GM18519 (cell line): ENCODE measurements at regions not wholly inside any gene's neighbourhood (a gene's known extent, or its start where the extent isn't known, plus 50 kb on each side); places are given as distances from the start of the nearest gene placed in this dataset.
A peak's percentile ranks its signal among the peaks of the same experiment; 100 is the strongest.
"Not testable (repeated sequence)": the region's sequence is repeated elsewhere in the genome, so short reads cannot be mapped to it uniquely, and the experiment has no call there.

ENCODE experiments used
- ATAC-seq: cut with Tn5 transposase; IDR thresholded peaks from one replicate; pipeline ENCODE4 v1.9.1; 2021; ENCODE audit warnings: mild to moderate bottlenecking, moderate library complexity; ENCODE audit not compliant: unreplicated experiment, low FRiP score

DNA sequence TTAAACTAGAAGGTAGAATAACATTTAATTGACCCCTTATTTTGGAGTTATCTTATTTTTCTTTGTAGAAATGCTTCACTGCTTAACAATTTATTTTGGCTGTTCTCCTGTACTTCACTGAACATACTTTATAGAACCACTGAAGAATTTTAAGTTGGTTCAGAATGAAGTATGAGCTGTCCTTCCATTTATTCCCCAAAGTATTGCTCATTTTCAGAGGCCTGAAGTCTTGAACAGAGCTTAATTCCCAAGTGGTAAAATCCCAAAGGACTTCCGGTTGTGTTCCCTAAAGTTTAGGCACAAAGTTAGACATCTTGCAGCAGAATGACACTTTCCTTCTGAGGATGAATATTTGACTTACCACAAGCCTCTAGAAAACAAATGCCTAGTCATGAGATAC is 233.3 kb downstream of the TINAG start:
- ATAC-seq = no peak

DNA sequence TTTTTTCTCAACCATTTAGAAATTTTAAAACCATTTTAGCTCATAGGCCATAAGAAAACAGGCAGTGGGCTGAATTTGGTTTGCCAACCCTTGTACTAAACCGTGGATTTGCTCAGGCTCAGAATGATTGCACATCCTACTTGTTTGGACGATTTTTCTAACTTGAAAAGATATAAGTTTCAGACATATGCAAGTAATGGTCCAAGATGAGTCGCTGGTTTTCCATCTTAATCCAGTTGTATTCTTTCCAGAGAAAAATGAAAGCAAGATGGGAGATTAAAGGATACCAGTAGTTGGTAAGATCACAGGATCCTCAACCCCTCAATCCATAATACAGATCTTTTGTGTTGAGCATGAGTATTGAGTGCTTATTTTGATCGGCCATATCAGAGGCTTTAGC is 250.9 kb downstream of the TINAG start:
- ATAC-seq = no peak

- not testable (repeated sequence) for ATAC-seq
Observed at GRCh38 chr6:54564188-54564587, 255.9 kb downstream of the TINAG start.

- no peak for ATAC-seq
Observed at GRCh38 chr6:54574671-54575070, 266.4 kb downstream of the TINAG start.

DNA sequence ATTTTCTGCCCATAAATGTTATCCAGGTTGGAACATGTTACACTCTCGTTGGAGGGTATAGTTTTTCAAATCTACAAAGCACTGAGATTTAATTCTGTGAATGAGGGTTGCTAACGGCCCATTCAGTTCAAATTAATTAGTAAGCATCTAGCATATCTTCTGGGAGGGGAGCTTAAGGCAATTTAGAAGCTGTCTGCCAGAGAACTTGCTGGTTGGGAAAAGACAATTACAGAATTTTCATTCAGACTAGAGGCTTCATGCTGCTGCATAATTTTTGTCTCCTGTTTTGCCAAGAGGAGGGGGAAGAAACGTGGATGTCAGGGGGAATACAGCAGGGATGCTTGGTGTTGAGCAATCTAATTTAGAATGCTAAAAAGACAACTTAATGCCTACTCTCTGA is 268.3 kb upstream of the FAM83B start:
- ATAC-seq = no peak

GRCh38 chr6:54579011-54579410 is 267.6 kb upstream of the FAM83B start:
- ATAC-seq = no peak

- no peak for ATAC-seq
Observed at GRCh38 chr6:54586251-54586650, 260.3 kb upstream of the FAM83B start.

DNA sequence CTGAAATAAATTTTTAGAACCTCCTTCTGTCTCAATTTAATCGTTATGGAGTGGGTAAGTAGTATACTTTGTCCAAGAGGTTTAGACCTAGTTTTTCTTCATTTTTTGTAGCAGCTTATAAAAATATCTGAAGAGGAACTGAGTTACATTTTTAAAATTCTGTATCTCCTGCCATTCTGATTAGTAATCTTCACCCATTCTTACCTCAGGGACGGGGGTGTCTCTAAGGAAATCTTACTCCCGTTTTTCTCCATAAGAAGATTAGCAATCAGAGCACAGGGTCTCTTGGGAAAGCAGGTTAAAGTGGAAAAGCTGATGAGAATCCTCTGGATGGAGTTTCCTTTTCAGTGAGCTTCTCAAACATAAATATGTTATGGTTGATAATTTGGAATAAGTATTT is 259.3 kb upstream of the FAM83B start:
- no peak for ATAC-seq

DNA sequence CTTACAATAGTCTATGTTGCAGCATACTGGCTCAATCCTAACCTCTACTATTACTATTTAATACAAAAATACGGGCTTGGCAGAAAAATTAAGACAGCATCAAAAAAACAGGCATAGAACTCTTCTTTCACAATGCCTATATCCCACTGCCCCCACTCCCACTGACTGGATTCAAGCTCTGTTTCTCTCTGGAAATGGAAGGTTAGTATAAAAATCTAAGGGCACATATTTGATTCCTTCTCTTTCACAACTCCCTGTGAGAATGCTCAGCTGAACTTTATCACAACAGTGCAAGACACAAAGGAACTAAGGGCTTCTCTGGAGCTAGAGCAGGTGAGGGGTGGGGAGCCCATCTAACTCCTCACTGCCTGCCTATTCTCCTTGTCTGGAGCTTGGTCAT is 258.4 kb upstream of the FAM83B start:
- ATAC-seq = no peak

GRCh38 chr6:54595844-54596243 is 250.7 kb upstream of the FAM83B start:
- no peak for ATAC-seq

GRCh38 chr6:54598787-54599313 is 247.7 kb upstream of the FAM83B start:
- ATAC-seq = no peak

GRCh38 chr6:54601600-54602300 is 244.8 kb upstream of the FAM83B start:
- ATAC-seq = no peak

GRCh38 chr6:54602591-54602990 is 244.0 kb upstream of the FAM83B start:
- ATAC-seq = no peak

- ATAC-seq = no peak
Observed at GRCh38 chr6:54609981-54610380, 236.6 kb upstream of the FAM83B start.

GRCh38 chr6:54613596-54613995 is 233.0 kb upstream of the FAM83B start:
- ATAC-seq = no peak

DNA sequence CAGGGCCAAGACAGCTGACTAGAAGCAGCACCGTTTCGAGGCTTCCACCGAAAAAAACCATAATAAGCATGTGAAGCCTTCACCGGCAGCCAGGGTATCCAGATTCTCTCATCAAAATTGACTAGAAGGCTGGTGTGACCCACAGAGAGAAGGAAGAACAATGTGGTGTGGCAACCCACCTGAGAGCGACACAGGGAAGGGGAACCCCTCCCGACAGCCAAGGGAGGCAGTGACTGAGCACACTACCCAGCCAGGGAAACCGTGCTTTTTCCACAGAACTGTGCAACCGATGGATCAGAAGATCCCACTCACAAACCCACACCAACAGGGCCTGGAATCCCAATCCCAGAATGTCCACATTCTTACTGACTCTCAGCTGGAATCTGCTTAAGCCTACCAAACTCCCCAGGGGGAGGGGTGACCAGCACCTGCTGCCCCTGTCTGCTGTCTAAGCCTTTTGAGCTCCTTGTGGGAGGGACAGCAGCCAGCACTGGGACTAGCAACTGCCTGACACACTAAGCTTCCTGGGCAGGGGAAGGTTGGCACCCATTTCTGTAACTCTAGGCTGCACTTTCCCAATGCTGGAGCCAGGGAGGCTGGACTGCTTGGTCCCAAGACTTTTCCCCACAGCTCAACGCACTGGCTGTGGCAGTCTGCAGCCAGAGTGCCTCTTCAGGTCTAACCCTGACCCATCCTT is 231.9 kb upstream of the FAM83B start:
- no peak for ATAC-seq

DNA sequence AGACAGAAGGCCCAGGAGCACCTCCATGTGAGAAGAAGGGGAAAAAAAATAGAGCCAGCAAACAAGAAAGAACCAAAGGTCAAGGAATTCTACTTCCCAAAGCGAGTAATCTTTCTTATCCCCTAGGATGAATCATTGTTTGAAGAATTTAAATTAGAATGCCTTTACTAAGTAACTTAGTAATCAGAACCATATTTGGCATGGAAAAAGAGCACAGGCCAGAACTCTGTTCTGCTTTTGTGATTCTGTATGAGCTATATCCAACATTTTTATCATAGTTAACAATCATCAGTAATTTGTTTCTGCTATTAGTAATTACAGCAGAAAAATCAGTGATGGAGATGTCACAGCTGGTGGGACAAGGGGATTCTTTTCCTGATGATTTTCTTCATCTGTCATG is 228.8 kb upstream of the FAM83B start:
- ATAC-seq = no peak

DNA sequence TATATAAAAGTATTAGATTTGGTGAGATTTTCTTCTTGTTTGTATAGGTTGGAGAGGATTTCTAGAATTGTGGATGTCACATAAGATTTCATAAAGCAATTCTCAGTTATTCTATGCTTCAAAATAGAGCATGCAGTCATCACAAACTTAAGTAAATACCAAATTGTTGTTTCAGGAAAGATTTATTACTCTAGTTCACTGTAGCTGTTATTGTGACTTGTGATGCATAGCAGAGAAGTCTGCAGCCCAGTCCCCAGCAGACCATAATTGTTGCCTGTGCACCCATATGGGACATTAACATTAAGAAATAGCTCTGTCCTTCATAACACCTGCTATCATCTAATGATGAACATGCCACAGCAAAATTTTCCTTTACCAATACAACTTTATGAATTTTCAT is 228.0 kb upstream of the FAM83B start:
- ATAC-seq = no peak

GRCh38 chr6:54619102-54619501 is 227.5 kb upstream of the FAM83B start:
- no peak for ATAC-seq

- peak; percentile 90 for ATAC-seq
Observed at GRCh38 chr6:54621285-54621684, 225.3 kb upstream of the FAM83B start.

DNA sequence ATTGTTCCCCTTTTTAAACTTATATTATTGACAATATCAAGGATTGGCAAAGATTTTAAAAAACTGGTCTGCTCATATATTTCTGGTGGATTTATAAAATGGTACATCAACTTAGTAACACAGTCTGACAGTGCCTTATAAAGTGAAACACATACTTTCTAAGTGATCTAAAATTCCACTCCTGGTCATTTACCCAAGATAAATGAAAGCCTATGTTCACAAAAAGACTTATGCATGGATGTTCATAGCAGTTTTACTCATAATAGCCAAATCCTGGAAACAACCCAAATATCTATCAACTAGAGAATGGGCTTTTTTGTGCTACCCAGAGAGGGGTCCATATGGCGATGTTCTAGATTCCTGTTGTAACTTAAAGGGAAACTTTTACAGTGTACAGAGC is 222.4 kb upstream of the FAM83B start:
- no peak for ATAC-seq

- no peak for ATAC-seq
Observed at GRCh38 chr6:54624779-54625178, 221.8 kb upstream of the FAM83B start.
